ENCODE measurements at regions not wholly inside any gene's neighbourhood (a gene's known extent, or its start where the extent isn't known, plus 50 kb on each side); places are given as distances from the start of the nearest gene placed in this dataset.

GRCh38 chr12:40587421-40587820 lies 104.8 kb upstream of the CNTN1 start:
- no peak for TF ChIP-seq CTCF (IDR thresholded peaks at IDR 0.05)
- ATAC-seq (no peak), DNase-seq (no peak)
- Histone ChIP-seq H3K4me1 (no peaks in the 10 kb centered on the region), H3K27me3 (no peaks in the 10 kb centered on the region), H3K27ac (no peak overlapping the region), H3K36me3 (no peaks in the 10 kb centered on the region), H3K4me3 (no peak overlapping the region), H3K9me3 (no peaks in the 10 kb centered on the region)
- intact Hi-C loops (cut with DNase I), result no loop called here

DNA sequence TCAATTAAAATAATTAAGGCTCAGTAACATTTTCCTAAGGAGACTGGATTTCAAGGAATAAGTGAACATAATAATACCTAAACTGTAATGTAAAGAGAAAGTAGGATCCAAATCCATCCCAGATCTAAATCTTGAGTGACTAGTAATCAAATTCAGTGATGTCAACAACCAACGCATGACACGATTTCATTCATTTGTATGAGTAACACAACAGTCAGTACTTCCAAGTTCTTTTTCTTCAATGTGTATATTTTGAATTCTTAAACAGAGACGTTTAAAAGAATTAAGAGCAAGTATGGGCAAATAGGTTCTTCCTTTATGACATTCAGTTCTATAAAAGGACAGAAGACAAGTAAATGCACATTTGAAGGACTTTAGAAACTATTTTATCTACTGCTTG lies 104.3 kb upstream of the CNTN1 start:
- no peaks in the 10 kb centered on the region for H3K9me3 ChIP-seq
- ATAC-seq, result no peak
- no peak overlapping the region for H3K27ac ChIP-seq
- TF ChIP-seq CTCF (IDR thresholded peaks at IDR 0.05), result no peak
- H3K4me3 ChIP-seq, result no peak overlapping the region
- no peak for DNase-seq
- intact Hi-C loops (cut with DNase I), result no loop called here
- H3K27me3 ChIP-seq, result no peaks in the 10 kb centered on the region
- H3K36me3 ChIP-seq, result no peaks in the 10 kb centered on the region
- H3K4me1 ChIP-seq, result no peaks in the 10 kb centered on the region

- intact Hi-C loops (cut with DNase I), result no loop called here
- ATAC-seq (no peak), DNase-seq (no peak)
- Histone ChIP-seq H3K4me3 (no peak overlapping the region), H3K36me3 (no peaks in the 10 kb centered on the region), H3K27ac (no peak overlapping the region), H3K9me3 (peaks cover 5% of the 10 kb centered on the region), H3K4me1 (no peaks in the 10 kb centered on the region), H3K27me3 (no peaks in the 10 kb centered on the region)
- no peak for TF ChIP-seq CTCF (IDR thresholded peaks at IDR 0.05)
These were observed 95.1 kb upstream of the CNTN1 start for GRCh38 chr12:40597133-40597532.

- intact Hi-C loops (cut with DNase I), result no loop called here
- Histone ChIP-seq H3K36me3 (no peaks in the 10 kb centered on the region), H3K9me3 (peaks cover 5% of the 10 kb centered on the region), H3K27me3 (no peaks in the 10 kb centered on the region), H3K4me3 (no peak overlapping the region), H3K27ac (no peak overlapping the region), H3K4me1 (no peaks in the 10 kb centered on the region)
- no peak for TF ChIP-seq CTCF (IDR thresholded peaks at IDR 0.05)
- DNase-seq (no peak), ATAC-seq (no peak)
These were observed 94.2 kb upstream of the CNTN1 start for GRCh38 chr12:40598073-40598472.

GRCh38 chr12:40602562-40602961 lies 89.7 kb upstream of the CNTN1 start:
- Histone ChIP-seq H3K27ac (no peak overlapping the region), H3K4me3 (no peak overlapping the region), H3K4me1 (no peaks in the 10 kb centered on the region), H3K27me3 (no peaks in the 10 kb centered on the region), H3K36me3 (no peaks in the 10 kb centered on the region), H3K9me3 (no peaks in the 10 kb centered on the region)
- ATAC-seq (no peak), DNase-seq (no peak)
- no peak for TF ChIP-seq CTCF (IDR thresholded peaks at IDR 0.05)
- intact Hi-C loops (cut with DNase I), result no loop called here

- Histone ChIP-seq H3K9me3 (no peaks in the 10 kb centered on the region), H3K36me3 (no peaks in the 10 kb centered on the region), H3K27ac (no peak overlapping the region), H3K4me3 (no peak overlapping the region), H3K27me3 (no peaks in the 10 kb centered on the region), H3K4me1 (no peaks in the 10 kb centered on the region)
- DNase-seq, result no peak
- ATAC-seq, result no peak
- intact Hi-C loops (cut with DNase I), result no loop called here
- TF ChIP-seq CTCF (IDR thresholded peaks at IDR 0.05), result no peak
These were observed 77.3 kb upstream of the CNTN1 start for GRCh38 chr12:40614923-40615322.
